ENCODE measurements at regions not wholly inside any gene's neighbourhood (a gene's known extent, or its start where the extent isn't known, plus 50 kb on each side); places are given as distances from the start of the nearest gene placed in this dataset.

DNA sequence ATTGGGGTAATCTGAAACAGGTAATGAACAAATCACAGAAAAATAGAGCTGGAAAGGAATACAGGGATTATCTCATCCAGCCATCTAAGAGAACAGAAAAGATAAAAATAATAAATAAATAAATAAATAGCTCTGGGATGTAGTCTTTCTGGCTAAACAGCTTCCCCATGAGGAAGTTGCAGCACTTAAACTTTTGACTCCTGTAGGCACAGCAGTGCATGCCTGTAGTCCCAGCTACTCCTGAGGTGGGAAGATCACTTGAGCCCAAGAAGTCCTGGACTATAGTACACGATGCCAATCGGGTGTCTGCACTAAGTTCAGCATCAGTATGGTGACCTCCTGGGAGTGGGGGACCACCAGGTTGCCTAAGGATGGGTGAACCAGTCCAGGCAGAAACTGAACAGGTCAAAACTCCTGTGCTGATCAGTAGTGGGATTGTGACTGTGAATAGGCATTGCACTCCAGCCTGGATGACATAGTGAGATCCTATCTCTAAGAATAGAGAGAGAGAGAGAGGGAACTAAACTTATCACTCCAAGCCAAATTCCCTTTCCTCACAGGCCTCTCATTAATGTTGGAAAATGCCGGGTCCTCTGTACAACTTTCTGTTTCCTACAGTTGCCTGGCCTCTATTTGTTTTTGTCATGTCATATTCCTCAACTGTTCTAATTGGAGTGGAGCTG lies 61.7 kb upstream of the CDK13 start:
- Histone ChIP-seq H3K36me3 (replicated peaks; ENCODE audit: control insufficient read depth, insufficient read depth, low read length) (no peaks in the 10 kb centered on the region), H3K4me3 (ENCODE audit: insufficient read depth, low read depth, low read length) (no peak overlapping the region), H3K27me3 (ENCODE audit: control insufficient read depth, insufficient read depth, low read length) (no peaks in the 10 kb centered on the region)
- no peak for DNase-seq

DNA sequence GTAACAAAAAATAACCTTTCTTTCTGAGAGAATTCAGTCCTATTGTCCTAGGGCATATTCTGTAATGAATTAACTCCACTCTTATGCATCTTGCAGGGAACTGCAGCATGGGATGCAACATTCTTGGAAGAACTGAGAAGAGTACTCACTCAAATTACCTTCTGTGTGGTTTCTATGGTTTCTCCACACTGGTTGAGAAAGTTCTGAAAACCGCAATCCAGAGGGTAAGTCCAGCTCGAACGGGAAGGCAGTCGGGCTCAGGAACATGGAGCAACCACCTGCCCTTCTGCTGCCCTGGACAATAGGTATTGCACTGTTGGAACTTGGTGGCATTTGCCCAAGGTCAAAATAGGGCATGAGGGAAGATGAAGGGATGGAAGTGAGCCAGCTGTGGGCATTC lies 59.6 kb upstream of the CDK13 start:
- no peak for DNase-seq

DNA sequence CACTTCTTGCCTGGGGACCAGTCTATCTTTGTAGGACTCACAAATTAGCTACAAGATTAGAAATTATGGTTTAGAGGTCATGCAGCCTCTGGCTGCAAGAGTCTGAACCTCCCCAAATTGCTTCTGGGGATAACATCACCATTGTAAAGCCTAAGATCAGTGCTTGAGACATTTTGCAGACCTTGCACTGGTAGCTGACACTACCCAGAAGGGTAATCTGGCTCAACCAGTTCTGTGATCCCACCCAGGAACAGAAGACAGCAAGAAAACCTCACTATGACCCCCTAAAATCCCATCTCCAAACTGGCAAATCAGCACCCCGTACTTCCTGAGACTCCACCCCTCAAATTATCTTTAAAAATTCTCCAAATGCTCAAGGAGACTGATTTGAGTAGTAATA lies 58.2 kb upstream of the CDK13 start:
- H3K4me3 ChIP-seq (ENCODE audit: insufficient read depth, low read depth, low read length) = no peak overlapping the region
- DNase-seq = no peak
- no peaks in the 10 kb centered on the region for H3K36me3 ChIP-seq (replicated peaks; ENCODE audit: control insufficient read depth, insufficient read depth, low read length)
- H3K27me3 ChIP-seq (ENCODE audit: control insufficient read depth, insufficient read depth, low read length) = no peaks in the 10 kb centered on the region

More for the DNA sequence above, 59.6 kb upstream of the CDK13 start:
- Histone ChIP-seq H3K4me3 (ENCODE audit: insufficient read depth, low read depth, low read length) (no peak overlapping the region), H3K27me3 (ENCODE audit: control insufficient read depth, insufficient read depth, low read length) (no peaks in the 10 kb centered on the region), H3K36me3 (replicated peaks; ENCODE audit: control insufficient read depth, insufficient read depth, low read length) (no peaks in the 10 kb centered on the region)

DNA sequence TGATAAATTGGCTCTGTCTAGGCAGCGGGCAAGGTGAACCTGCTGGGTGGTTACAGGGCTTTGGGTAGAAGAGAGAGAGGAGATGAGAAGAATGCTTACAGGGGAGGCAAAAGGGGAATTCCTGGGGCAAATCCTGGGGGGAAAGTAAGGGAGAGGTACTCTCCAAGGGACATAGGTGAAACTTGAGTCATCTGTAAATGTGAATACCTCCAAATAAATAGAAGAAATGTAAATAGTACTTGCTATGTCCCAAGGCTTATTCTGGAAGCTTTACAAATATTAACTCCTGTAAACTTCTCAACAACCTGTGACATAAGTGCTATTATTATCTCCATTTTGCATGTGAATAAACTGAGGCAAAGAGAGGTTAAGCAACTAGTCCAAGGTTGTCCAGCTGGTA lies 57.7 kb upstream of the CDK13 start:
- no peak for DNase-seq
- H3K27me3 ChIP-seq (ENCODE audit: control insufficient read depth, insufficient read depth, low read length) = no peaks in the 10 kb centered on the region
- H3K4me3 ChIP-seq (ENCODE audit: insufficient read depth, low read depth, low read length) = no peak overlapping the region
- H3K36me3 ChIP-seq (replicated peaks; ENCODE audit: control insufficient read depth, insufficient read depth, low read length) = no peaks in the 10 kb centered on the region

DNA sequence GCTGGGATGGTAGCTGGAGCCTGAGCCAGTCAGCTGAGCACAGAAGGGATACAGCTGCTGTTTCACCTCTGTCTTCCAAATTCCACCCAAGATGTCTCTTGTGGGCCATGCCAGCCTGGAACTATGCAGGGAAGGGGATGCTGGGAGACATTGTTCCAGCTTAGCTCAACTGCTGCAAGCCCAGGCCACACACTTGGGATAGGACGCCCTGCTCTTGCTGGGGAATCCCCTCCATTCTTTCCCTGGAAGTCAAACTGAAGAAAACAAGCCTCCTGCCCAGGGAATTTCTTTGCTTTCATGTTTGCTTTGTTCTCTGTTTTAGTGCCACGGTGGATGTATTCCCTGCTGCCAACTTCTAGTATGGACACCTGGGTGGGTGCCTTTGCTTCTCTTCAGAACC lies 55.2 kb upstream of the CDK13 start:
- Histone ChIP-seq H3K4me3 (ENCODE audit: insufficient read depth, low read depth, low read length) (no peak overlapping the region), H3K27me3 (ENCODE audit: control insufficient read depth, insufficient read depth, low read length) (no peaks in the 10 kb centered on the region), H3K36me3 (replicated peaks; ENCODE audit: control insufficient read depth, insufficient read depth, low read length) (no peaks in the 10 kb centered on the region)
- DNase-seq = no peak

DNA sequence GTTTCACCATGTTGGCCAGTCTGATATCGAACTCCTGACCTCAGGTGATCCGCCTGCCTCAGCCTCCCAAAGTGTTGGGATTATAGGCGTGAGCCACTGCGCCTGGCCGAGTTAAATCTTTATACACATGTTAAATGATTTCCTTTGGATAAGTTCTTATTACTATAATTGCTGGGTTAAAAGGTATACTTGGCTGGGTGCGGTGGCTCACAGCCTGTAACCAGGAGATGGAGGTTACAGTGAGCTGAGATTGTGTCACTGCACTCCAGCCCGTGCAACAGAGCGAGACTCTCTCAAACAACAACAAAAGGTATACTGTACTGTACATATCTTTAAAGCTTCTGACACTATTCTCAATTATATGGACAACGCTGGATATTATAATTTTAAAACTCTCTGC lies 53.2 kb upstream of the CDK13 start:
- H3K4me3 ChIP-seq (ENCODE audit: insufficient read depth, low read depth, low read length) = no peak overlapping the region
- no peaks in the 10 kb centered on the region for H3K36me3 ChIP-seq (replicated peaks; ENCODE audit: control insufficient read depth, insufficient read depth, low read length)

DNA sequence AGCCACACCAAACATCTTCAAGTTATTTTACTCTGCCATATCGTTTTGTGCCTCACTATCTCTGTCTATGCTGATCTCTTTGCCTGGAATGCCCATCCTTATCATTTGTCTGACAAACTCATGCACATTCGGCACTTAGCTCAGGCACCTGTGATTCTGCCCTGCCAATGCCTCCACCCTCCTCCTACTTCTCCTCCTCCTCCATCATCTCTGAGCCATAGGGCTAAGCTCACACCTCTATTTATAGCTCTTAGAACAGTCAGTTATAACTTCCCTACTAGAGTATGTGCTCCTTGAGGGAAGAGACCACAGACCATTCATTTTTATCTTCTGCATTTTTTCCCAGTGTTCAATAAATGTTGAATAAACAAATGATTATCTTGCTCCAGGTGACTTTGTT lies 51.2 kb upstream of the CDK13 start:
- H3K36me3 ChIP-seq (replicated peaks; ENCODE audit: control insufficient read depth, insufficient read depth, low read length) = no peaks in the 10 kb centered on the region
- DNase-seq = no peak
- H3K4me3 ChIP-seq (ENCODE audit: insufficient read depth, low read depth, low read length) = no peak overlapping the region
- no peaks in the 10 kb centered on the region for H3K27me3 ChIP-seq (ENCODE audit: control insufficient read depth, insufficient read depth, low read length)

More for the DNA sequence above, 53.2 kb upstream of the CDK13 start:
- DNase-seq = no peak
- H3K27me3 ChIP-seq (ENCODE audit: control insufficient read depth, insufficient read depth, low read length) = no peaks in the 10 kb centered on the region
